GM21723 (cell line): ENCODE measurements at regions not wholly inside any gene's neighbourhood (a gene's known extent, or its start where the extent isn't known, plus 50 kb on each side); places are given as distances from the start of the nearest gene placed in this dataset.
A peak's percentile ranks its signal among the peaks of the same experiment; 100 is the strongest.
"Not testable (repeated sequence)": the region's sequence is repeated elsewhere in the genome, so short reads cannot be mapped to it uniquely, and the experiment has no call there.

Experiments used
- ATAC-seq: cut with Tn5 transposase; IDR thresholded peaks from one replicate; pipeline ENCODE4 v1.9.1; 2021; ENCODE audit warnings: mild to moderate bottlenecking, moderate library complexity; ENCODE audit not compliant: unreplicated experiment

GRCh38 chr6:130494729-130495128, 128.9 kb downstream of the TMEM200A start:
- ATAC-seq = no peak

GRCh38 chr6:130500693-130501092, 134.9 kb downstream of the TMEM200A start:
- no peak for ATAC-seq

GRCh38 chr6:130503146-130503545, 137.3 kb downstream of the TMEM200A start:
- ATAC-seq = no peak

GRCh38 chr6:130505808-130506598, 140.2 kb downstream of the TMEM200A start:
- ATAC-seq = no peak

GRCh38 chr6:130507005-130507665, 141.3 kb downstream of the TMEM200A start:
- ATAC-seq = not testable (repeated sequence)

GRCh38 chr6:130507666-130508028, 141.8 kb downstream of the TMEM200A start:
- no peak for ATAC-seq

- peak; percentile 64 for ATAC-seq
Measured at GRCh38 chr6:130513770-130514169, 148.0 kb downstream of the TMEM200A start.

GRCh38 chr6:130514712-130515111, 148.9 kb downstream of the TMEM200A start:
- no peak for ATAC-seq

- ATAC-seq = no peak
Measured at GRCh38 chr6:130515306-130515705, 149.5 kb downstream of the TMEM200A start.

GRCh38 chr6:130516604-130517003, 150.8 kb downstream of the TMEM200A start:
- ATAC-seq = no peak

- ATAC-seq = peak; percentile 76
Measured at GRCh38 chr6:130517444-130517931, 151.7 kb downstream of the TMEM200A start.

- ATAC-seq = no peak
Measured at GRCh38 chr6:130518588-130518987, 152.8 kb downstream of the TMEM200A start.

GRCh38 chr6:130520221-130520620, 154.4 kb downstream of the TMEM200A start:
- no peak for ATAC-seq

GRCh38 chr6:130520801-130521200, 155.0 kb downstream of the TMEM200A start:
- no peak for ATAC-seq

GRCh38 chr6:130524552-130524951, 158.7 kb downstream of the TMEM200A start:
- no peak for ATAC-seq

GRCh38 chr6:130525408-130525807, 159.6 kb downstream of the TMEM200A start:
- peak; percentile 66 for ATAC-seq

- ATAC-seq = no peak
Measured at GRCh38 chr6:130526466-130526865, 160.6 kb downstream of the TMEM200A start.

GRCh38 chr6:130527173-130527572, 161.4 kb downstream of the TMEM200A start:
- no peak for ATAC-seq

GRCh38 chr6:130529569-130530149, 163.8 kb downstream of the TMEM200A start:
- ATAC-seq = no peak

GRCh38 chr6:130534627-130535026, 168.8 kb downstream of the TMEM200A start:
- no peak for ATAC-seq

GRCh38 chr6:130535242-130535641, 169.4 kb downstream of the TMEM200A start:
- ATAC-seq = no peak

GRCh38 chr6:130537447-130537846, 171.6 kb downstream of the TMEM200A start:
- no peak for ATAC-seq
